CD4-positive, alpha-beta T cell (primary cell): ENCODE measurements at regions not wholly inside any gene's neighbourhood (a gene's known extent, or its start where the extent isn't known, plus 50 kb on each side); places are given as distances from the start of the nearest gene placed in this dataset.

Experiments used
- ATAC-seq: fragments of 200-7000 bp; cut with Tn5 transposase; one replicate; pipeline ENCODE4 v1.10.0; 2022; ENCODE audit warnings: mild to moderate bottlenecking; ENCODE audit not compliant: poor library complexity
- CTCF ChIA-PET: fragments of 350-600 bp; sonication (Branson Sonifier 250); formaldehyde crosslinking; loops from one replicate; lab custom pipeline; 2021; ENCODE audit warnings: antibody characterized with exemption, inconsistent platforms; lab: Charles Lee
- POLR2A ChIA-PET: fragments of 350-600 bp; sonication (Branson Sonifier 250); formaldehyde crosslinking; loops from one replicate; lab custom pipeline; 2021; ENCODE audit warnings: antibody characterized with exemption, inconsistent platforms; lab: Charles Lee
- DNase-seq, 14 experiments: peaks; one replicate each; pipeline ENCODE4 v3.0.0-alpha.2; 2013 to 2020; ENCODE audit warnings: mixed read lengths in 2 of 14
- H3K27ac ChIP-seq, 2 donors: one replicate each; pipeline versions ENCODE4 v1.5.1 to v1.7.0; 2013; ENCODE audit warnings: low read length in 2 of 2, low read depth in 1 of 2, mild to moderate bottlenecking in 1 of 2
- H3K27me3 ChIP-seq, 2 experiments: 1 replicate in 1 of 2; 2 replicates in 1 of 2; pipeline versions ENCODE4 v1.6.1 to v1.7.0; 2013; ENCODE audit warnings: low read length in 2 of 2, control low read depth in 1 of 2, mild to moderate bottlenecking in 1 of 2, moderate library complexity in 1 of 2; ENCODE audit not compliant: insufficient read depth in 2 of 2, control insufficient read depth in 1 of 2
- H3K36me3 ChIP-seq: one replicate; pipeline ENCODE4 v1.6.1; 2013; ENCODE audit warnings: low read length, control low read depth; ENCODE audit not compliant: insufficient read depth
- H3K4me1 ChIP-seq: one replicate; pipeline ENCODE4 v1.6.1; 2013; ENCODE audit warnings: low read length, control low read depth; ENCODE audit not compliant: insufficient read depth
- H3K4me3 ChIP-seq: one replicate; pipeline ENCODE4 v1.5.1; 2013; ENCODE audit warnings: mild to moderate bottlenecking, low read length, moderate library complexity
- H3K9me3 ChIP-seq, 2 experiments: 1 replicate in 1 of 2; 2 replicates in 1 of 2; pipeline versions ENCODE4 v1.6.1 to v1.7.0; 2013; ENCODE audit warnings: low read length in 2 of 2, mild to moderate bottlenecking in 2 of 2, control low read depth in 1 of 2, moderate library complexity in 1 of 2; ENCODE audit not compliant: control insufficient read depth in 1 of 2, insufficient read depth in 1 of 2
- H3K27ac Mint-ChIP-seq: one replicate; pipeline ENCODE4 v1.8.0; 2020; ENCODE audit warnings: mixed read lengths
- H3K27me3 Mint-ChIP-seq: one replicate; pipeline ENCODE4 v1.8.0; 2021; ENCODE audit warnings: mixed read lengths
- H3K36me3 Mint-ChIP-seq: one replicate; pipeline ENCODE4 v1.8.0; 2021; ENCODE audit warnings: low read depth, mixed read lengths
- H3K4me1 Mint-ChIP-seq: one replicate; pipeline ENCODE4 v1.8.0; 2021; ENCODE audit warnings: low read depth, mixed read lengths
- H3K4me3 Mint-ChIP-seq: one replicate; pipeline ENCODE4 v1.8.0; 2020; ENCODE audit warnings: mild to moderate bottlenecking, mixed read lengths
- H3K9me3 Mint-ChIP-seq: one replicate; pipeline ENCODE4 v1.8.0; 2020; ENCODE audit warnings: mixed read lengths
- CTCF ChIP-seq: fragments of 200-600 bp; IDR thresholded peaks from one replicate; pipeline ENCODE4 v1.8.0; 2022; ENCODE audit warnings: antibody characterized with exemption, mild to moderate bottlenecking
- intact Hi-C, 2 experiments: fragments of 100-400 bp; cut with DNase I in 1 of 2; cut with micrococcal nuclease in 1 of 2; formaldehyde crosslinking; loops; one replicate each; pipeline versions ENCODE4 v1.15.1 to v1.9.0; 2023 to 2025; cut with DNase I, micrococcal nuclease

DNA sequence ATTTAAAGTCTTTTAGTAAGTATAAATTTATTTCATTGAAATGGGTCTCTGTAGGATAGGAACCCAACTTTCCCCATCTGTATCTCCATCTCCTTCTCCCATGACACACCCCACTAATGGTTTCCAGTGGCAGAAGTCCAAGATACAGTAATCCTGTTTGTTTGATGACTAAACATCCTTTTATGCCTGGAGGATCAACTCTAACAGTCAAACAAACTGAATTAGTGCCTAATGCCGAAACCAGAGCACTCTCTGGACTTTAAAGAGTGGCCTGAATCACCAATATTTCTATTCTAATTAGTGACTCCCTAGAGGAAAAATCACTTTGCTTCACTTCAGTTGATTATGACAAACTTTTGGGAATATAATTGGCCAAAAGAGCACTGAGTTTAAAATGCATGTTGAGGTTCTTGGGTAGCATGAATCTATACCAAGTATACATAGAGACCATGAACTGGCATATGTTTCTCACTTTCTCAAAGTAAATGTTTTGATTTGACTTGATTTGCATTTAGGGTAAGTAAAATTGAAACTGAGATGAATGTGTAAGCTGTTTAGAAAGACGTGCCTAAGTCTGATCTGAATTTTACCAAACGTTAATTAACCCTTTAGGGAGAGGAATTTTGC lies 776.4 kb upstream of the NRSN1 start:
- no peaks in the 10 kb centered on the region for H3K36me3 ChIP-seq

DNA sequence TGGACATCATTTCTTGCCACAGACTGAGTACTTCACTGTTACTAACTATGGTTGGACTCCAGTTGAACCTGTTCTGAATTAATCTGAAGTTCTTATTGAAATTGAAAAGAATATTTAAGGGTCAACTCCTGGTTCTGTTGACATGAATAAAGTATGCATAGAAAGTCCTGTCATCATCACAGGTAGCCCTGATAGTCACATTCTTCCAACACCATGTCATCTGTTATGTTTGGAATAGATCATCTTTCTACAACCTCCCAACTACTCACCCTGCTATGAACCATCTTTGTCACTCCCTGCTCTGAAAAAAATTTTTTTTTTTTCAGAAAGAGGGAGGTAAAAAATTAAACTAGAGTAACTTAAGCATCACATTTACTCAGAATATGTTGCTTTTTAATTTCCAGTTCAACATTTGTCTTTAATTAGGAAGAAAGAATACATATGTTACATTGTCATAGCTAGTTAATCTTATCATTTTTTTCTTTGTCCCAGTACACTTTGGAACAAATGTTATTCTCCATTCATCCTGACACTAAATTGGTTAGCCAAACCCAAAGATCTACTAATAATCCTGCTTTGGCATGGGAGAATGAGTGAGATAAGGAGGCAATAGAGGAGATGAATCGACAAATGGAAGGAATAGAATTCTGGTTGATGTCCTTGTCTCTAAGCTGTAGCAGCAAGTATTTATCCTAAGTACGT lies 775.1 kb upstream of the NRSN1 start:
- ChIA-PET CTCF (no interaction called here), POLR2A (no interaction called here)
- no peak for TF ChIP-seq CTCF
- ATAC-seq (no peak), DNase-seq (no peak)
- Mint-ChIP-seq H3K27ac (no peak overlapping the region), H3K4me1 (no peaks in the 10 kb centered on the region), H3K9me3 (peaks cover 5% of the 10 kb centered on the region), H3K36me3 (no peaks in the 10 kb centered on the region), H3K27me3 (no peaks in the 10 kb centered on the region), H3K4me3 (no peak overlapping the region)
- no peak overlapping the region for H3K4me3 ChIP-seq
- no peaks in the 10 kb centered on the region for H3K4me1 ChIP-seq
- no peaks in the 10 kb centered on the region for H3K27me3 ChIP-seq
- H3K36me3 ChIP-seq: no peaks in the 10 kb centered on the region
- no peak overlapping the region for H3K27ac ChIP-seq
- intact Hi-C loops: no loop called here
- no peaks in the 10 kb centered on the region for H3K9me3 ChIP-seq

More for the DNA sequence above, 776.4 kb upstream of the NRSN1 start:
- no peaks in the 10 kb centered on the region for H3K9me3 ChIP-seq
- Mint-ChIP-seq H3K4me1 (no peaks in the 10 kb centered on the region), H3K27ac (no peak overlapping the region), H3K36me3 (no peaks in the 10 kb centered on the region), H3K4me3 (no peak overlapping the region), H3K27me3 (no peaks in the 10 kb centered on the region), H3K9me3 (peaks cover 5% of the 10 kb centered on the region)
- intact Hi-C loops: no loop called here
- CTCF ChIA-PET: no interaction called here
- no peak for TF ChIP-seq CTCF
- H3K4me3 ChIP-seq: no peak overlapping the region
- H3K27me3 ChIP-seq: no peaks in the 10 kb centered on the region
- DNase-seq: no peak
- no peaks in the 10 kb centered on the region for H3K4me1 ChIP-seq
- no peak overlapping the region for H3K27ac ChIP-seq
- ATAC-seq: no peak
- POLR2A ChIA-PET: no interaction called here

DNA sequence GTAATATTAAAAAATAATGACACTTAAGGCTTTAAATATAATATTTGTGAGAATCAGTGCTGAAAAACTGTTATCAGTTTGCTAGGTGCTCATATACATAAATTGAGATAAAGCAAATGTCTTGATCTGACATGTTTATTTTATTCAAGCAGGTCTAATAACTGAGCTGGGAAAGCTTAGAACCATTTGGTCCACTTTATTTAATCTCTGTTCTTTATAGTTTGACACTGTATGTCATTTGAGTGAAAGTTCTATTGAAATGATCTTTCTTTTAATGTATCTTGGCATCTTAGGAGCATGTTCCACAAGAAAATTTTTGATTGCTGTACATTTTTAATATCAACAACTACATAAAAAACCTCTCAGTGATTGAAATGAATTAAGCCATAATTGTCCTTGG lies 772.0 kb upstream of the NRSN1 start:
- Histone ChIP-seq H3K27ac (no peak overlapping the region), H3K27me3 (no peaks in the 10 kb centered on the region), H3K36me3 (no peaks in the 10 kb centered on the region), H3K9me3 (no peaks in the 10 kb centered on the region), H3K4me3 (no peak overlapping the region), H3K4me1 (no peaks in the 10 kb centered on the region)
- ATAC-seq (no peak), DNase-seq (no peak)
- intact Hi-C loops: no loop called here
- POLR2A ChIA-PET: no interaction called here
- Mint-ChIP-seq H3K4me1 (no peaks in the 10 kb centered on the region), H3K4me3 (no peak overlapping the region), H3K27ac (no peak overlapping the region), H3K27me3 (no peaks in the 10 kb centered on the region), H3K9me3 (peaks cover 5% of the 10 kb centered on the region), H3K36me3 (no peaks in the 10 kb centered on the region)
- TF ChIP-seq CTCF: no peak
- CTCF ChIA-PET: no interaction called here
